ENCODE measurements at regions not wholly inside any gene's neighbourhood (a gene's known extent, or its start where the extent isn't known, plus 50 kb on each side); places are given as distances from the start of the nearest gene placed in this dataset.

GRCh38 chr10:37572206-37572605 is 285.2 kb downstream of the ZNF248 start:
- H4K20me1 ChIP-seq (ENCODE audit: control insufficient read depth, insufficient read depth, insufficient read length): no peaks in the 10 kb centered on the region
- no peak for TF ChIP-seq CTCF (conservative IDR thresholded peaks at IDR 0.05)
- no peaks in the 10 kb centered on the region for H3K23me2 ChIP-seq (ENCODE audit: insufficient read length, low read depth, low read length, poor library complexity, severe bottlenecking)
- H4K5ac ChIP-seq (ENCODE audit: insufficient read length, low read depth, low read length): no peak overlapping the region
- Mint-ChIP-seq H3K27me3 (ENCODE audit: low read depth) (no peaks in the 10 kb centered on the region; the same call in none of the 2 replicates), H3K9me3 (peaks cover 81 to 88% of the 10 kb centered on the region in 2 experiments), H3K27ac (no peak overlapping the region), H3K4me3 (no peak overlapping the region), H3K4me1 (no peaks in the 10 kb centered on the region), H3K36me3 (ENCODE audit: insufficient read depth in 1 of 3, low read depth in 3 of 3) (peaks cover 0 to 22% (median 3%) of the 10 kb centered on the region in 3 experiments; a peak in 4 of 7 replicates)
- H4K91ac ChIP-seq (ENCODE audit: insufficient read length, low read depth, low read length): no peak overlapping the region
- no peak overlapping the region for H2BK120ac ChIP-seq (ENCODE audit: low read depth, low read length, poor library complexity, severe bottlenecking)
- no peaks in the 10 kb centered on the region for H3K4me1 ChIP-seq (ENCODE audit: insufficient read depth, low read length)
- H2AFZ ChIP-seq (ENCODE audit: low read length): no peak overlapping the region
- H3K4me2 ChIP-seq (ENCODE audit: insufficient read depth, insufficient read length, low read length): no peak overlapping the region
- H2BK5ac ChIP-seq (ENCODE audit: insufficient read length, low read length): no peak overlapping the region
- no peak overlapping the region for H2AK5ac ChIP-seq (ENCODE audit: insufficient read length, low read length)
- no peak overlapping the region for H4K8ac ChIP-seq (replicated peaks; ENCODE audit: insufficient read length, low read depth, low read length)
- no peak overlapping the region for H3K9ac ChIP-seq (ENCODE audit: extremely low read depth, insufficient read length, low read length)
- no CpG with 5 or more reads among the region's 3 CpGs for WGBS (ENCODE audit: extremely low coverage, insufficient read length, low lambda C conversion rate)
- no peak overlapping the region for H2BK12ac ChIP-seq (ENCODE audit: insufficient read length, low read depth, low read length)
- H3K79me2 ChIP-seq (ENCODE audit: insufficient read depth, low read length): no peaks in the 10 kb centered on the region
- no peaks in the 10 kb centered on the region for H3K27me3 ChIP-seq (ENCODE audit: insufficient read depth, low read length)
- no peak overlapping the region for H2BK20ac ChIP-seq (ENCODE audit: low read depth, low read length, poor library complexity, severe bottlenecking)
- no peak overlapping the region for H2BK15ac ChIP-seq (ENCODE audit: low read depth, low read length)
- H3K9me3 ChIP-seq (ENCODE audit: control insufficient read depth, low read depth, low read length): peaks cover 27% of the 10 kb centered on the region
- H3K56ac ChIP-seq (ENCODE audit: insufficient read length, low read depth, low read length): no peak overlapping the region
- H3K18ac ChIP-seq (ENCODE audit: insufficient read length, low read depth, low read length): no peak overlapping the region
- H3K27ac ChIP-seq (ENCODE audit: insufficient read length, low read depth, low read length): no peak overlapping the region
- H3K79me1 ChIP-seq (ENCODE audit: insufficient read depth, low read depth, low read length, poor library complexity, severe bottlenecking): no peaks in the 10 kb centered on the region
- H3K4ac ChIP-seq (ENCODE audit: low read depth, low read length): no peak overlapping the region
- no peak overlapping the region for H3K14ac ChIP-seq (ENCODE audit: insufficient read depth, low read length)
- no peak overlapping the region for H3K23ac ChIP-seq (ENCODE audit: insufficient read length, low read depth, low read length)
- no peak for DNase-seq
- no peak overlapping the region for H3T11ph ChIP-seq (ENCODE audit: low read length)

Measured in H9 (cell line).